NCI-H524 treated with DMSO at 0.1 percent for 48 hours (cell line): ENCODE measurements at regions not wholly inside any gene's neighbourhood (a gene's known extent, or its start where the extent isn't known, plus 50 kb on each side); places are given as distances from the start of the nearest gene placed in this dataset.

Experiments
- DNase-seq: peaks from one replicate; lab custom pipeline; 2025; lab: John Stamatoyannopoulos, UW

DNA sequence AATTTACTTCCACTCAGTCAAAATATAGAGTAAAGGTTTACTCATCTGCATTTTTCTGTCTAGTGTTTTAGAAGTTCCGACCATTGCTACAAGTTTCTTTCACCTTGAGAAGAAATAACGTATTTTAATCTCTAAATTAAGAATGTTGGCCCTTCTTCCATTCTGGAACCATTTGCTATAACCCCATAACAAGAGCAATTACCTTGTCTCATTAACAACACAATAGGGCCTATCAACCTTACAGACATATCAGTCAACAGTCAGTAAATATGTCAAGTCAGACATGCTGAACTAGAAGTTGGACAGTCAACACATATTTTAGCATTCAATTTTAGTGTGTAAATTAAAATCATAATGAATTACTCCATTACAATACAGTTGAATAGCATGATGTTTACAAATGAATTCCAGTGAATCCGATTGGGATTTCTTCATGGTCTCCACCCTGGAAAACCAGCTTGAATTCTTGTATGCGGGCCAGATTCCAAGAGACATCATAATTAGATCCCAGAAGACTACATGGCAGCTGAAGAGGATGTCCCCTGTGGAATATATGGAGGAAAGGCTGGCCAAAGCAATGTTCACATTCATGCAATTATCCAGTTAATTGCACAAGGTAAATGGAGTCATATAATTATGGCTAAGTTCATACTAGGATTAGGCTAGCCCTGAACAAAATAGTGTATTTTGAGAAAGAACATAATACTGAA, 196.2 kb upstream of the TARS1 start:
- no peak for DNase-seq

DNA sequence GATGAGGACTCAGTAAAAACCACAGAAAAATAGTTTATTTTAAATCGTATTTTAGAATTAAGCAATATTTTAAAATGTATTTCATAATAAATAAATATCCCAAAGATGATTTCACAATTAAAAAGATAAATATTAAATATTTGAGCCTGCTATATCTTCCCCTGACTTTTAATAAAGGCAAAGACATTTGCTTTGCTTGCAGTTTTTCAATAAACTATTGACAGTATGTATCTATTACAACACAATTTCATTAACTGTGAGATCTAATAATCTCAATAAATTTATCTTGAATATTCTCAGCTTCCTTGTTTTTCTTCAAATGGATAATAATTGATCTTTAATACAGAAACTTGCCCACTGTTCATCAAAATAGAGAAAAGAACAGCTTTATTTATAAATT, 186.2 kb upstream of the TARS1 start:
- DNase-seq, result no peak

DNA sequence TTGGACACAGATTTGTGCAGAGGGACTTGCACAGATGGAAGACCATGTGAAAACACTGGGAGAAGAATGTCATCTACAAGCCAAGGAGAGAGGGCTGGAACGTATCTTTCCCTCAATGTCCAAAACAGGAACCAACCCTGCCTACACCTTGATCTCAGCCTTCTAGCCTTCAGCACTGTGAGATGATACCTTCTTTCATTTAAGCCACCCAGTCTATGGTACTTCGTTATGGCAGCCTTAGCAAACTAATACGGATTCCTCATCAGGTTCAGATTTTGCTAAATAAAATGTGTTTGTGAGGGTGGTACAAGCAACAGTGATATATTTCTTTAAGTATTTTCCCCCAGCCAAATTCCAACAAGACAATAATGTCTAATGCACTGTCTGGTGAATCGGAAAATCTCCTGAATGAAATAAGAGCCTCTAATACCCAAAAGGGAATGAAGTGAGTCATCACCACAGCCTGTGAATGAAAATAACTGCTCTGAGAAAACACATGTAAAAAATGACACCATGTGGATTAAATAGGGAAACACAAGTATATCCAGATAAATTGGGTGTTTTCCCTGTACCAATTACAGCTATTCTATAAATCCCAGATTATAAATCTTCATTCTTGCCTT, 182.8 kb upstream of the TARS1 start:
- DNase-seq, result no peak

DNA sequence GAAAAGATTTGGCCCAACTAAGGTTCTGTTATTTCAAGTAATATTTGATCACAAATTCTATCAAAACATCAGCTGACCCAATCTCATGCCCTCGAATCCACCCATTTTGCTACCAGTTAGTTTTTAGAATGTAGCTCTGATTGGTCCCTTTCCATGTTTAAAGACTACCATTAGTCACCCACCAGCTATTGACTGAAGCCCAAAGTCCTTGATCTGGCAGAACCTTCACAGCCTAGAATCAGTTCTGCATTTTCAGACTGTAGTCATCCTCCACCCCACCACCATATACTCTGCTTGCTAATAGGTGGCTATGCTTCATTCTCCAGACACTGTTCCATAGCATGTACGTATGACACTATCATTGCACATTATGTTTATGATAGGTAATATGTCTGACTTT, 182.2 kb upstream of the TARS1 start:
- DNase-seq, result no peak

DNA sequence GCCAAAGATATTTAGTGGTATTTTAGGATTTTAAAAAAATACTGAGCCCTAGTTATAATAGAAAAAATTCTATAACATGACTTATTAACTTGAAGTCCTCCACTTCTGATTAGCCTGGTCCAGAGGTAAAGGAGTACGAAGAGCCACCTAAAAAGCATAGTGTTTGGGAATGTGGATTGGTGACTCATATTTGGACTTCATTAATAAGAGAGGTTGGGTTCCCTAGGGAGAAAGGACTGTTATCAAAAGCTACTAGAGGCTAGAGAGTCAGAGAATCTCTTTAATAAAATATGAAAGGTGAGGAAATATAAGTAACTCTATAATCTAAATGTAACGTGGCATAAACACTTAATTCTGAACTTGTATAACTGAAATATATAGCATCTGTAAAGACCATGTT, 180.7 kb upstream of the TARS1 start:
- no peak for DNase-seq

DNA sequence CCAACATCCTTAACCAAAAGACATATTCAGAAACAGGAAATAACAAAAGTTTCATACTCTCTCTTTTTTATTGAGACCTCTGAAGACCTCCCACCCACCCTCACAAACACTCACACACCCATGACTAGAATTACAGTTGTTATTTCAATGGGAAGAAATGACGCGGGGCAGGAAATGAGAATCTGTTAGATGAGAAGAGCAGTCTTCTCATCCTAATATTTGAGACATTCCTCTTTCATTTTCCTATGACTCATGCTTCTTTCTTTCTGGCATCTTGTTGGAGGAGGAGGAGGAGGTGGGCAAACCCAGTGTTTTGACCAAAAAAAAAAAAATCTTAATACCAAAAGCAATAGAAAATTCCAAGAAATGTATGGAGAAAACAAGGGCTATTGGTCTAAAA, 179.5 kb upstream of the TARS1 start:
- DNase-seq, result no peak

DNA sequence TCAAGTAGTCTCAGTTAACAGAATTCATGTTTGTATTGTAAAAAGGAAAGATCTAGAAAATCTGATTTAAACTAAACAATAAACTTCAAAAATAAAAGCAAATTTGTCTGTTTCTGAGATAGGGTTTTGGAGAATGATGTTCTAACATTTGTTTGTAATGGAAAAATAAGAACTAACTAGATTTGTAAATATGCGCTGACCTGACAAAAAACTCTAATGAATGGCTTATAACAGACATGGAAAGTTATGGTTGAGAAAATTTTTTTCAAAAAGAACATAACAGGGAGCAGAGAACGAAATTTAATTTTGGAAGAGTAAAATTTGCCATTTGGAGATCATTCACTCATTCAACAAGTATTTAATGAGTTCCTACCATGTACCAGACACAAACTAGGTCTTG, 179.0 kb upstream of the TARS1 start:
- DNase-seq, result no peak

DNA sequence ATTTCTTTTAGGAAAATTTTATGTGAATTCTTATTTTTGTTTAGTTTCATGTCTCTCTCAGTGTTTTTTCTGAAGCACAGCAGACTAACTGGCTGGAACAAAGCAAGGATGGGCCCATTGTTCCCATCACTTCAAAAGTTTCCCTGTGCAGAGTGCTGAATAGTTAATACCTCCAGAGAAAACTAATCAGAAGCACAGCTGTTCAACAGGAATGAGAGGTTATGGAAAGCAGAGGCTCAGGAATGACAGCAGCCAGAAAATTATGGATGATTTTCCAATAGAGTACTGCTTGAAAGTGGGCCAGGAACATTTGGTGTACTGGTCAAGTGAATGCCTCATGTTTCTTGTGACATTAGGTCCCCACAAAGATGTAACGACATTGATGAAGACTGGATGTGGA, 173.0 kb upstream of the TARS1 start:
- no peak for DNase-seq

DNA sequence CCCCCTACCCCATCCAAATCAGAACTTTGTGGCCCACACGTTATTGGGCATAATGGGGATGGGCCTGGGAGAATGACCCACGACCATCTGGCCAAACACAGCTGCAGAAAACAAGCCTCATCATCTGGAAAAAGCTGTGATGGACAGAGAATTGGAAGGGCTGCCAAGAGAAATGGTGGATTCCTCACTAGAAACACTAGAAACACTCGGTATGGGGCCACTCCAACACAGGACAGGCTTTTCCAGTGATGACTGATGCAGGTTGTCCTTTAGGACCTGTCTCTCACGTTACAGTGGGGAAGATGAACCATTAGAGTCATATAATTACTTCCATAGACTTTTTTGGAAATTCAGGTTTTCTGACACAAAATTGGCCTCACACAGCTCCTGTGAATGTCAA, 172.4 kb upstream of the TARS1 start:
- no peak for DNase-seq

DNA sequence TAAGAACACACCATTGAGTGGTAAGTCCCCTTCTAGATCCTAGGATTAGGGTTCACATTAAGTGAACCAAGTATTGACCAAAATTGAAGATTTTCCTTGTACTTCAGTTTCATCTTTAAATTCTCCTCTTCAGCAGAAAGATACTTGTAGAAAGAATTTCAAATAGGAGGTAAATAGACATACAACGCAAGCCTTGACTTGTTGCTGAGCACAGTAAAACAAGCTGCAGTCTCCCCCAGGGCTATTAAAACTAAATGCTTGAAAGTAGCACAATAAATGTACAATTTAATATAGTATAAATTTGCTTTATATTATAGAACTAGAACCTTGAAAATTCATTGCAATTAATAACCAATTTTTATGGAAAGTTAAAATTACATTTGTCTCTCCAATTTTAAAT, 170.1 kb upstream of the TARS1 start:
- DNase-seq, result no peak

DNA sequence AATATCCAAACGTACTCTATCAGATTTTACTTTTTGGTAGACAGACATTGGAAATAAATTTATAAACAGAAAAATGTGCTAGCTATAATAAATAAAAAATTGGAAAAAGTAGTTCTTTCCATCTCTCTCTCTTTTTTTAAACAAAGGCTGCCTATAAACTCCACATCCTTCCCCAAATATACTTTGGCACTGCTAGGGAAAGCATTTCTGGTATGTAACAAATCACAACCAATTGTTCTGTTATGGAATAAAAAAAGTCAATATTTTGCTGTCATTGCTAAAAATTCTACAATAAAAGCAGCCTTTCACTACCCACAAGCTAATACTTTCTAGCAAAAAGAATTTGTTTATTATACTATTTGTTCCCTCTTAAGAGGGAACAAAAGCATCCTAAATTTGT, 169.2 kb upstream of the TARS1 start:
- no peak for DNase-seq

DNA sequence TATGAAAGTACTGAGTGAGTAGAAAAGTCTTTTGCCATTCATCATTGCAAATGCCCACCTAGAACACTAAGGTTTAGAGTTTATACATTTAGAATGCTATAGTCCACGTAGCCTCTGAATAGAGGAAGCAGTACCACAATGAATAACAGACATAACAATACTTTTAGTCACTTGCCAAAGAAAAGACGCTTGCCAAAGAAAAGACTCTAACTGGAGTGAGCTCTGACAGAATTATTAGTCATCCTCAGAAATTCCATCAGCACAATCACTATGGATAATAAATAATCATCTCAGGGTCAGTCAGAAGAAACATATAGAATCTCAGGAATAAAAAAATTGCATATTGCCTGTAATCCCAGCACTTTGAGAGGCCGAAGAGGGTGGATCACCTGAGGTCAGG, 168.5 kb upstream of the TARS1 start:
- DNase-seq, result no peak

DNA sequence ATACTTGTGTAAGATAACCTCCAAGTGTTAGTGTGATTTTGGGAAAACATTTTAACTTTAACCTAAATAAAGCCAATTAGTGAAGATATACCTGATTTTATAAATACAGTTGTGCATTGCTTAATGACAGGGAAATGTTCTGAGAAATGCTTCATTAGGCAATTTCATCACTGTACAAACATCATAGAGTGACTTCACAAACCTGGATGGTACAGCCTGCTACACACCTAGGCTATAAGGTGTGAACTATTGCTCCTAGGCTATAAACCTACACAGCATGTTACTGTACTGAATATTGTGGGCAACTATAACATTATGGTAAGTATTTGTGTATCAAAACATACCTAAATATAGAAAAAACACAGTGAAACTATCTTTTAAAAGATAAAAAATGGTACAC, 166.8 kb upstream of the TARS1 start:
- DNase-seq, result no peak

DNA sequence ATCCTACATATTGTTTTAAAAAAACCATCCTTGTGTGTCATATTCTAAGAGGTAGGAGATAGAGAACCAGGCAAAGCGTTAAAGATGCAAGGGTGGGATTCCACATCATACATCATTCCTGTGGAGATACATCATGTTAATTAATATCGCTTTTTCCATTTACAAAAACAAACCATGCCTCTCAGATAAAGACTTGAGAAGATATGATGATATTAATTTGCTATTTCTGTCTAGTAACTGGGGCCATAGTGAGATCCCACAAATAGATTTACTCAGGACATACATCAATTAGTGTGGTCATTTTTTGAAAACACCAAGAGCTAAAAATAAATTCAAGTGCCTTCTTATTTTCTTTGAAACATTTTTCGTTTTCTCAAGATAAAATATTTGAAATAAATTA, 165.4 kb upstream of the TARS1 start:
- no peak for DNase-seq

DNA sequence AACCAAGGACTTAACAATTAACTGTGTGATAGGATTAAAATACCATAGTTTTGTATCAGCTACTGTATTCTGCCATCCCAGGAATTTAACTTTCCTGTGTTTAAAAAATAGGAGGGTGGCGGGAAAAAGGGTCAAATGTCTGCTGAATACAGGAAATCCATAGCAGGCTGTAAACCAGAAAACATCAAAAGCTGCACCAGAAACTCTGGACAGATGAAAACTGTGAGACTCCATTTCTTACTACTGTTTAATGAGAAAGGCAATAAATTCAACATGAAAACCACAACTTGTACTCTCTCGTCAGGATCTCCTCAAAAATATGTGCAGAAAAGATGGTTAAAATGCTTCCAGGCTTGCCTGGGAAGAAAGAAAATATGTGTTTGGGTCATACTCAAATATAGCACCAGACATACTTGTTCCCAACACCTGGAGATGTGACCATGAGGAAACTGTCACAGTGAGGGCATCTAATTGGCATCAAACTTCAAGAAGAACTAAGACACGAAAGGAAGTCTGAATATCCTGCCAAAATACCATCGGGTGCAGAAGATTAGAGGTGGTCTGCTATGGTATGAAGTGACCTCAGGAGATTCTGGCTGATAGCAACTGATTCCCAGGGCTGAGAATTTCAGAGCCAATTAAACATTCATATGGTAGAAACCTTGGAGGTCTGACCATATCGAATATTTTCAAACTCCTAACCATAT, 164.7 kb upstream of the TARS1 start:
- no peak for DNase-seq

DNA sequence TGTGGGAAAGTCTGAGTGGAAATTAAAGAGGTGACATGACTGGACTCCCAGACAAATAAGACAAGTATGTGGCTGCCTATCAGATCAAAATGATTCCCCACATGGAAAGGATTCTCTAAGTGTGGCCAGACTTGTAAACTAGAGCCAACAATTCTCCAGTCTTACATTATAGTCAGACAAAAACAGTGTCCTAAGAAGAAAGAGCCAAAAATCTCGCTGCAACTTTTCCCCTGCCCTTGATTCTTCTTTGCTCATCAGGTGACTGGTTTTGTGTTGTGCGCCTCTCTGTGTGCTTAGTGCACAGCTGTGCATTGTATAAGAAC, 164.2 kb upstream of the TARS1 start:
- no peak for DNase-seq

DNA sequence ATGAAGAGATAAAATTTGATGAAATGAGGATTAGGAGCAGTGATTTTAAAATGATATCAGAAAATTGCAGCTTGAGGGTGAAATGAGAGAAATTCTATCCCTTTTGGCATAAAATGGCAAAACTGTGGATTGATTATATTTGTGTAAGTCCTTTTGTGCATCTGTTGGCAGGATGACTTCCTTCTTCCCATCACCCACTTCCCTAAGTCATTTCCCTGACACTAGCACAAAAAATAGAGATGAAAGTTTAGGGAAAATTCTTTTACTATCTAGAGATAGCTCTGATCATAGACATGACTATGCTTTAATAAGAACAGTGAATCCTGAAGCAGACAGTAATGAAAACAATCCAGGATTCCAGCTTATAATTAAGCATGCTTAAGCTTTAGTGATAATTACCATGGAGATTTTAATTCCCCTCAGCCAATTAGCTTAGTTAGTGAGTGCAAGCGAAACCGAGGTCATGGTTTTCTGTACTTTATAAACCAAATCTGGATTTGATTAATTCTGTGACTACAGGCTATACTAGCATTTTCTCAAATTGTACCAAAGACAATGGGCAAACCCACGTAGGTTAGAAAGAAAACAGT, 163.6 kb upstream of the TARS1 start:
- no peak for DNase-seq

DNA sequence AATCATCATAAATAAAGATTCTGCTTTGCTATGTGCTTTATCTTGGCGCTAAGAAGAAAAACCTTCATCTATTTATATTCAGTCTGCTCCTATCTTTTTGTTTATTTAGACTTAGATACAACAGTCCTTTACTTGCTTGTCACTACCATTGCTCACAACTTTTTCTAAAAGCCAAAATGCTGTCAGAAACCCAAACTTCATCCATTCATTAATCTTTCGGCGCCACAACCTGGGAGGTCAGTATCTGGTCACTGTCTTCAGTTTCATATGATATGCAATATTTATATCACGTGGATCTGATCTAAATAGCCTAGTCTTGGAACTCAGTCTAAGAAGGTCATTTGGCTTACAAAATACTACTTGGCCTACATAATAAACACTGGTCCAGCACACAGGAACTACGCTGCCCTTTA, 159.3 kb upstream of the TARS1 start:
- no peak for DNase-seq

DNA sequence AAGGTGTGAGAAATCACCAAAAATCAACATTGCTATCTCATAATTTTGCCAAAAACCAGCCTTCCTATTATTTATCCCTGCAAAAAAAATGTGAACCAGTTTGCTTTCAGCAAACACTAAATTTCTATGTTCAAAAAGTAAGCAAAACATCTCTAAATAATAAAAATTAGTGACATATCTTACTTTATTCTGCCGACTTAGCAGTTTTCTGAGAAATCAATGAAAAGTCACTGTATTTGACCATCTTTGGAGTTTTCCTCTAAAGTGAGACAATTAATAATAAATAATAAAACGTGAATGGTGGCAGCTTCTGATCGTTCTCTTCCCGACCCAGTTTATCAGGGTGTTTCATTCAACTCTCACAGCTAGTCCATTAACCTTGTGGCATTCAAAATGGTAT, 158.6 kb upstream of the TARS1 start:
- no peak for DNase-seq

DNA sequence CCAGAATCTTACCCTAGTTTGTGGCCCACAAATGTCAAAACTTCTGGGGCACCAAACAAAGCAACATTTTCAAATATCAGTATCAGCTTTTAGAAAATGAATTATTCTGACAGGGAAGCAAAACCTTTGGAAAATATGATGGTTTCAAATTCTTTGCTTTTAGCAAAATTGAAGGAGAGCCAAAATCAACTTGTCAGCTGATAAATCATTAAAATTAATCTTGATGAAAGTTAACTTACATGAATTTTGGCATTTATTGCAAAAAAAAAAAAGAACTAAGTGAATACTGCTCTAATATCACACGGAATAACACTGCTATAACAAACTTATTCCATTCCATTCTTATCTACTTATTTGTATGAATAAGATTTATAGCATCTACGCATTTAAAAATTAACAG, 158.1 kb upstream of the TARS1 start:
- DNase-seq, result no peak

DNA sequence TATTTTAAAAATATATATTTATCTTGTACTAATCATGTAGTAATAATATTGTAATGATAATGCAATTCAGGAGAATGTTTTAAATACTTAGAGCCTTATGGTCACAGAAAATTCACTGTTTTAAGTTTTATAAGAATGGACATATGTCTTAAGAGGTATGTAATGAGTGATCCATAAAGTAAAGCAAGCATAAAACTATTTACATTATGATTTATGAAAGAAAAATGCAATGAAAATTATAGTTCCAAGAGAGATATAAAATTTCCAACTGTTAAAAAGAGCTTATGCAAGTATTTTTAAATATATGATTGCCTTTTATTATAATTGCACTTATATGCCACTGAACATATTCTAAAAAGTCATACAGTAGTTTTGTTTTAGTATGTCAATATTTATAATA, 157.5 kb upstream of the TARS1 start:
- DNase-seq, result no peak

DNA sequence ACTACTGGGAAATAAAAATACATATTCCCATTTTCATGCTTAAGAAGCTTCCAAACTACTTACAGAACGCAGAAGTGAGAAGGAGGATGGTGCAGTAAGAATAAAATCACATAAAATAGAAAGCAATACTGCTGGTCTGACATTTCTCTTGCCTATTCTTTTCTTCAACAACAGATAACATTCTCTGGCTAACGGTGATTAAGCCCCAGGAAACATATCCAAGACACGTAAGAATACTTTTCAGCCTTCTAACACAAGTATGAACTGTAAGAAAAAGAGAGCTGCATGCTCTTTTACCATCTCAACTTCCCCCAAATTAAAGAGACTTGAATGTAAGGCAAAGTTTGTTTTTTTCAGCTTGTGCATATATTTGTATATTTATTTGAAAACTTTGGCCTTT, 156.1 kb upstream of the TARS1 start:
- no peak for DNase-seq

DNA sequence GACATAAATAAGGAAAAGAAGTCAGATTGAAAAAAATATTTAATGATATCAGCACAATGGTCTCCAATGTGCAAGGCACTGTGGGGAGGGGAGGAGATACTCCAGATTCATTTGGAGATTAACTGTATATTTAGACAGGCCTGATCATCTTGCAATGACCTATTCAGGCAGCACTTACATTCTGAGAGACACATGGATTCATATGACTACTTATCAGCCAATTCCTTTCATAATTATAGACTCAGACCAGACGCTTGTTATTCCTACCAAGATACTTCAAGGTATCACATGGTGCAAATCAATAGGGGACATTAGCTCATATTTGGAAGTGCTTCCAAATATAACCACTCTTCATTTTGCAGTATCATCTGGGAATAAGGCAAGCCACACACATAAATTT, 153.5 kb upstream of the TARS1 start:
- DNase-seq, result no peak
